ENCODE measurements at regions not wholly inside any gene's neighbourhood (a gene's known extent, or its start where the extent isn't known, plus 50 kb on each side); places are given as distances from the start of the nearest gene placed in this dataset.

DNA sequence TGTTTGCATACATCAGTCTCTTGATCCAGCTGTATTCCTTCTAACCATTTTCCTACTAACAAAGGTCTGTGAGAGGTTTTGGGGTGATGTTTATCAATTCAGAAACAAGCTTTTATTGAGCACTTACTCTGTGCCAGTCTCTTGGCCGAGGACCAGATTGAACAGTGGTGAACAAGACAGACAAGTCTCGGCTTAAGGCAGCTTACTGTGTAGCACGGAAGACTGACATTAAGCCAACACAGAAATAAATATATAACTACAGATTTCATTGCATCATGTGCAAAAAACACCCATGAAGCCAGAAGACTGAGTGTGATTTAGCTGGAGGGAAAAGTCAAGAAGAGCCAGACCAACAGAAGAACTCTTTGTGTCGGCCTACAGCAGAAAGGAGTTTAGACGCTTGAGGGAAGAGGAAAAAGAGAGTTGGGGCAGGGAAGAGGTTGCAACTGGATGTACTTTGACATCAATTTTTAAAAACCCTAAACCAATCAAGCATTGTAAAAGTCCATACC, 549.6 kb upstream of the CITED2 start:
- no peak for DNase-seq (ENCODE audit: low read depth)

DNA sequence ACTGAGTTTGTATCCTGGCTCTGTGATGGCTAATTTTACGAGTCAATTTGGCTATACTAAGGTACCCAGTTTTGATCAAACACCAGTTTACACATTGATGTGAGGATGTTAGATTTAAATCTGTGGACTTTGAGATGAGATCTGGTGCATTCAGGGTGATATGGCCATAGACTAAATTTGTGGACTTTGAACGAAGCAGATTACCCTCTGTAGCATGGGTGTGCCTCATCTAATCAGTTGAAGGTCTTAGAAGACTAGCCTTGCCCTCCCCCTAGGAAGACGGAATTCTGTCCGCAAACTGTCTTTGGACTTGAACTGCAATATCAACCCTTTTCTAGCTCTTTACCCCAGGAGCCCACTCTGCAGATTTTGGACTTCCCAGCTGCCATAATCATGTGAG, 547.8 kb upstream of the CITED2 start:
- DNase-seq (ENCODE audit: low read depth): no peak

DNA sequence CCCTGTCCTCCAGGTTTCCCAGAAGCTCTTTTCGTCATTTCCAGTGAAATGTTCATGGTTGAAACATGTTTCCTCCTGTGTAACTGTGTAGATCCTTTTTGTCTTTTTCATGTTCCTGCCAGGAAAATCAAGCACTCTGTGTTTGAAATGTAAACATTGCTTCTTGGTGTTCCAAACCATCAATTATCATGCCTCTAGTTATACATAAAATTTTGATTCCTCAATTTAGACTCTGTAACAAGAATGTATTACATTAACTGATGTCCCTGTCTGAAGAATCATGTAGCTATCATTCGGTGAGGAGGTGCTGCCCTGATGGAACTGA, 546.3 kb upstream of the CITED2 start:
- no peak for DNase-seq (ENCODE audit: low read depth)

DNA sequence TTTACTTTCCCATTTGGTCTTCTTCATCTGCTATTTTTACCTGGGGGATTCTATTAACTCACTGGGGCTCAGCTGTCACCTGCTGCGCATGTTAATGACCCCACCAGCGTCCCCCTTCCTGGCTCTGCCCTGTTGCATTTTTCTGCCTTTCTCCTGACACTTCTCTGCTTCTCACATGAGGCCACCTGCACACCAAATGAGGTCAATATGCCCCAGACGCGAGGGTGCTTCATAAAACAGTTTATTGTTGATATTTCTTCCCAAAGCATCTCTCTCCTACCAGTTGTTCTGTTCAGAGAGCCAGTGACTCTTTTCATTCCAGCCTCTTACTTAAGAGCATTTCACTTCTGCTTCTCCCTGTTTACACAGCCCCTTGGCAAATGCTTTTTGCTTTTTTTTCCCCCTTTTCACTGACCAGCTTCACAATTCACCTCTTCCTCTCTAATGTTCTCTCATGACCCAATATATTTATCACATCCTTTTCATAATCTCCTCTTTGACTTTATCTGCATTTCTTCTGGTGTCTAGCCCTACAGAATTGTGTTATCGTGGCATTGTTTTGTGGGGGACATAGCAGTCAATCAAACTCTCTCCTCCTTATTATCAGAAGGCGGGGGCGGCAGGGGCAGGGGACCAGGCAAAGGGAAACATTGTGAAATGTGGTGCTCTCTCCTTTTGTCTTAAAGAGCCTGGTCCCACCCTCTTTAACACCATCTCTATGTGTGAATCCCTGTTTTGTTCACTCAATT, 545.8 kb upstream of the CITED2 start:
- DNase-seq (ENCODE audit: low read depth): no peak

DNA sequence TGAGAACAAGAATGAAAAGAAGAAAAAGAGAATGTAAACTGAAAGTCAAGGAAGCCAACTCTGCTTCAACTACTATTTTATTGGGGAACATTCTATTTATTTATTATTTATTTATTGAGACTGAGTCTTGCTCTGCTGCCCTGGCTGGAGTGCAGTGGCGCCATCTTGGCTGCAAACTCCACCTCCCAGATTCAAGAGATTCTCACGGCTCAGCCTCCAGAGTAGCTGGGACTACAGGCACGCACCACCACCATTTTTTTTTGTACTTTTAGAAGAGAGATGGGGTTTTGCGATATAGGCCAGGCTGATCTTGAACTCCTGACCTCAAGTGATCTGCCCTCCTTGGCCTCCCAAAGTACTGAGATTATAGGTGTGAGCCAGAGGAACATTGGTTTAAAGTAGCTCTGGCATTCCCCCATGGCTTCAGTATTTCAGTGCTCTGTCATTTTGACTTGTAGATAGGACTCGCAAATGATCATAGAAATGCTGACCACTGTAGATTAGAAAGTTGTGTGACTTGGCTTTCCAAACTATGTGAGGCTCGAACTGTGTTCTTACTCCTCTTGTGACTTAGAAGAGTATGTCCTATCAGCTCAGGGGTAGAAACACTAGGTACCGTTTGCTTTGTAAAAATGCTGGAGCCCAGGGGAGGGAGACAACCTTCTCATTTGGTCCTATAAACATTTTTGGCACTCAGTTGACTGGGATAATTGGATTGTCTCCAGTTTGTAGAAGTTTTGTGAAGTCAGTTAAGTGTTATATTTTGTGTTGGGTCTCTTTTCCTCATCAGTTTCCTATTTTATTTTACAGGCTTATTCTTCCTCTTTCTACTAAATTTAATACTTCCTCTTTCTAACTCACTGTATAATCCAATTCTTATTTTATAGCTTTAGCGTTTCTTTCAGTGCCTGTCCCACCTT, 544.9 kb upstream of the CITED2 start:
- DNase-seq (ENCODE audit: low read depth): no peak

DNA sequence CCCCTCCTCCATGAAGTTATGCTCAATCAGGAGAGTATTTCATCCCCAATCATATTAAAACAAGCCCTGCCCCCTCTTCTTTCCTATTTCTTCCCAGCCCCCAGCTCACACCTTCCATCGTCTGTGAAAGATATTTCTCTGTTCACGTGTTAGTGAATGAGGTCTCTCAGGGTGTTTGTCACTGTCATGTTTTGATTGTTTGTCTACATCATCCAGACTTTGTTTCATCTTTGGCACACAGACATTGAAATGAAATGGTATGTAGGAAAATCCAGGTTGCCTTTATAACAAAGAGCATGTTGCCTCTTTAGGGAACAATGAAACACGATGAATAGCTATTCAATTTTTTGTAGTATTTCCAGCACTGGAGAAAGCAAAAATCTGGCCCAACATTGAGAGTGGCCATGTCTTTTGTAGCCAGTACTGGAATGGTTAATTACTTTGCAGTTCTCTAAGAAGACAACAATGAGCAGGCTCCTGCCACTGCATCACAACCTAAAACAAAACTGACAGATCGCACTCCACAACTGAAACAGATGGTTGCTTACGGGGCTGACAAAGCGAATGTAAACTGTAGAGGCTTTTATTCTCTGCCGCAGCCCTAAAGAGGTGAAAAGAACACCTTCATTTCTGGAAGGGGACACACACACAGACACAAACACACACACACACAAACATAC, 543.6 kb upstream of the CITED2 start:
- DNase-seq (ENCODE audit: low read depth): no peak

DNA sequence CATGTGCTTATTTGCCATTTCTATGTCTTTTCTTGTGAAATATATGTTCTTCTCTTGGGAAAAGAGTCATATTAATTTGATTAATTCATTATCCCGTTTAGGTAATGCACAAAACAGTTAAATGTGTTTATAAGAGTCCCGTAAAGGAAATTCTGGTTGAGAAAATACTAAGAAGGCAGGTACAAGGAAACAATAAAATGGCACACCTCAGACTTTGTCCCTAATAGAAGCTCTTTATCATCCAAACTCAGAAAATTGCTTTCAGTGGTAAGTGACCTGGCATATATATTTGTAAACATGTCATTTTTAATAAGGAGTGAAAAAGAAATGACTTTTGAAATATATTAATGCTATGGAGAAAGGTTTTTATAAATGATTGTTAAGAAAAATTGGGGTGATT, 540.5 kb upstream of the CITED2 start:
- DNase-seq (ENCODE audit: low read depth): no peak

DNA sequence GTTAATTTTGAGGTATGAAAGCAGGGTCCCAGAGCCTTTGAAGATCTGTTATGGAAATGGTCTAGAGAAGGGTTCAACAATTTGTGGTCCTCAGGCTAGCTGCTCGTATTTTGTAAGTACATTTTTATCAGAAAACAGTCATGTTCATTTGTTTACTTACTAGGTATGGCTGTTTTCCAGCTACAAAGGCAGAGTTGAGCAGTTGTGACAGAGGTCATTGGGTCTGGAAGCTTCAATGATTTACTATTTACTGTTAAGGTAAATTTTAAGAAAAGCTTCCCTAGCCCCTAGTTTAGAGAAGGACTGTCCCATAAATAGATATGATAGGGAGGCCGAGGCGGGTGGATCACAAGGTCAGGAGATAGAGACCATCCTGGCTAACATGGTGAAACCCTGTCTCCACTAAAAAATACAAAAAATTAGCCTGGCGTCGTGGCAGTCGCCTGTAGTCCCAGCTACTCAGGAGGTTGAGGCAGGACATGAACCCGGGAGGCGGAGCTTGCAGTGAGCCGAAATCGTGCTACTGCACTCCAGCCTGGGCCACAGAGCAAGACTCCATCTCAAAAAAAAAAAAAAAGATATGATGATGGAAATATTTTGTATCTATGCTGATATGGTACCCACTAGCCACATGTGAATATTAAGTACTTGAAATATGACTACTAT, 538.4 kb upstream of the CITED2 start:
- DNase-seq (ENCODE audit: low read depth): no peak

DNA sequence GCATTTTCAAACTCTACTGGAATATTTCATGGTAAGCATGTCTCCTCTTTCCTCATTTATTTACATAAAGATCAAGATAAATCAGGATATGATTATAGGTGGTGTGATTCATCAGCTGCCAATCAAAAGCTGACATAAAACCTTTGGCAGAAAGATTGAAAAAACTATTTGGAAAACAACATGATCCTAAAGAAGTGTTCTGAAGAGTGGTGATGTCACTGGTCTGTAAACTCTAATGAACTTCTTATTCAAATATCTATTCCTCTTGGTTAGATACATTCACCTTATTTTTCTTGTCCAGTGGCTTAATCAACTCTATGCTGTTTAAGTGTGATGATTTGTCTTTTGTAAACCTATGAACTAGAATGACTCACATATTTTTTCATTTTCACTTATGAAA, 535.5 kb upstream of the CITED2 start:
- DNase-seq (ENCODE audit: low read depth): no peak

DNA sequence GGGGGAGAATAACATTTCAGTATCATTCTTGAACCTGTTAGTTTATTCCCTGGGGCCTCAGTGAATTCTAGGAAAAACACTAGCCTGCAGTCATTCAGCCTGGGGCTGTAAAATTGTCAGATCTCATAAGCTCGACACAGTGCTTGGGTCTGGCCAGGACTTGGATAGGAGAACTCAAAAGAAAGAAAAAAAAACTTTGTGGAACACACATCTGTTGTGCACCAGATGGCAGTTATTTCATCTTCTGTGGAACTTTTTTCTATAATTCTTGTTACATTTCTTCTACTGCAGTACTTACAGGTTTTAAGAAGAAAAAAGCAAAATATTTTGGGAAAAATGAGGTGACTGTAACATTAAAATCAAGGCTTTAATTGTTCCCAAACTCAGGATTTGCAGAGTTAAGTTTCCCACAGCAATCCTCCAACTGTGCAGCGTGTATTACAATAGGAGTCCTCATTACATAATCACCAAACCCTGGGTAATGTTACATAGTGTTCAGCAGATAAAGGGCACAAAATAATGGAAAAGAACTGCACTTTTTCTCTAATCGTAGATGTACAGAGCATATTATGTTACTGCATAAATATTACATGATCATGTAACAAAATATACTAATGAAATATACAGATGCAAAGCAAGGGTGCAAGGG, 531.1 kb upstream of the CITED2 start:
- DNase-seq (ENCODE audit: low read depth): peak; percentile 53

DNA sequence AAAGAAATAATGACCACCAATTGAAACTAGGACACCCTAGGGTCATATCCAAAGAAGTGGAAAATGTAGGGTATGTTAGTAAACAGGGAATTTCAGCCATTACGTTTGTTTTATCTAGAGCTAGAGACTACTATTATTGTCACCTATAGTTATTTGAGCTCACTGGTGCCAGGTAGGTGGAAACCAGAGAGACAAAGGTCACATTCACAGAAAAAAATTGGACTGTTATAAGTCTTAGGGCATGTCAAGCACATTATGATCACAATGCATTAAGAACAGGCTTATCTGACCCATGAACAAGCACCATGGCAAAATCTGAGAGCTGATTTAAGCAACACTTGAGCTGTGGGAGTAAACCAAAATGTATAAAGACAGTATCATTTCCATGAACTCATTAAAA, 530.1 kb upstream of the CITED2 start:
- no peak for DNase-seq (ENCODE audit: low read depth)

DNA sequence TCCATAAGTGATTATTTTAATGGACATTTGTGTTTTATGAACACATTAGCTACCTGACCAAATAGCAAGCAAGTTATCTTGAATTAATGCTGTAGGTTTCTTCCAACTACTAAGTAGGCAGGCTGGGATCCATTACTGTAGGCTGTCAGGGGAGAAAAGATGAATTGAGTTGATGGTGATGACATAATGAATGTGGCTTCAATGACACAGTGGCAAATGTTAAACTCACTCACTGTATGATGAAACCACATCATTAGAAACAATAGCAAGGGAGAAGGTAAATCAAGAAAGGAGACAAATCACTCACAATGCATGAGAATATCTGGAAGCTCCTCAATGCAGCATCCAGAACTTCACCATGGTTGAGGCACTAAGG, 529.7 kb upstream of the CITED2 start:
- no peak for DNase-seq (ENCODE audit: low read depth)

DNA sequence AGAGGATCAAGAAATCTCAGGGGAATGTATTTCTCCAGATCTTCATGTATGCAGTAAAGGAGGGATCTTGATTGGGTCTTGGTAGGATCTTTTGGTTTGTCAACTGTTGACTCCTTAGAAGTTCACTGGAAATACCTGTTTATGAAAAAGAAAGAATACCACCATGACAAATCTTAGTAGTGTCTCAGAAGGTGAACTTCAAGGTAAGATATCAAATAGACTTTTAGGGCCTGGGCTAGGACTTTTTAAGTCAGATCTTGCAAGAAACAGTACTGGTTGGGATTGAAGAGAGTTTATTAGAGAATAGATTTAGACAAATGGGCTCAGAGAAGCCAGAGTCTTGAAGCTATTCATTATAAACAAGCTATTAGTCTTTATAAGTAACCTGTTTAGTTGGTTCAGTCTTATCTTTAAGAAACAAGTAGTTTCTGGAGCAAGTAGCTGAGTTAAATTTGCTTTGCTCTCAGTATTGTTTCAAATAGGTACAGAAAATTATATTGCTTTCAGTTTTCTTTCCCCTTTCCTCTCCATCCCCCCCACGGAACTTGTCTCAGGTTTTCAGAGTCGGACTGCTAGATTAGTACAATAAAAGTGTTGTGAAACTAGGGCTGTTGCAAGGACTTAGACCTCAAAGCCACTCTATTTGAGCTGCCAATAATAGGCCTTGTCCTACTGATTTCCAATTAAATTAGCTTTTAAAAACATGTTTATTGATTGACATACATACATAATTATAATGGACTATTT, 529.1 kb upstream of the CITED2 start:
- no peak for DNase-seq (ENCODE audit: low read depth)

DNA sequence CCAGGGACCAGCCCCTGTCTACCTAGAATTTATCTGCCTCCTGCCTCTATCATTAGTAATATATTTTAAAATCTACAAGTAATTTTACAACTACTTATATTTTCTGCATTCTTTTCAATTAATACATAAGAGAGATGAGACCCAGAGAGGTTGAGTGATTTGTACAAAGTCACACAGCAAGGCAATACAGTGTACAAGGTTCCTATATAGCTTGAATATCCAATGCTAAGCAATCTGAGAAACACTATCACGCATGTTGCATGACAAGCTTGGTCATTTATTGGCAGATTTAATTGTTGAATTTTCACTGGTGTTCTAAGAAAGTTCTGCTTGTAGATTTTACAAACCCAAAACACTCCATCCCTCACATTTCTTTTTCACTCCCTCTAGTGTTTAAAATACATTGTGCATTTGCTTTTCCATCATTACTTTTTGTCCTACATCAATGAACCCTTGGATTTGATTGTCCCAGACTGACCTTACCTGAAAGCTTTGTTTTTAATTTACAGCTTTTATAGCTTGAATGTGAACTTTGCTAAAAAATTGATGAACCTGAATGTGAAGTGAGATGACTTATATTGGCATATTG, 520.9 kb upstream of the CITED2 start:
- no peak for DNase-seq (ENCODE audit: low read depth)

DNA sequence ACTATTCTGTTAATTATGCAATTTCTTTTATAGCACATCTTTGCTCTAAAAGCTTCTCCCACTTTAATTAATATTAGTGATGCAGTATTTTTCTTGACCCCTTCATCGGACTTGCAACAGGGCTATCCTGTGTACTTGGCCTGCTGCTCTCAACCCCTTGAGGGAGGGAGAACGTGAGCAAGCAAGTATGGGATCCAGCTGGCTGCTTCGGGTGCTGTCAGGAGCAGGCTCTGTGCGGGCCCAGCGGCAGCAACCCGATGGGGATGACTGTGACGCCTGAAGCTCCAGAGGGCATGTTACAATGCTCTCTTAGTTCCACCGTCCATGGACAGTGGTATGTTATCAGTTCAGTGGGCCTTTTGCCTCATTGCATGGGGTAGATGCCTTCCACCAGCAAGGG, 519.8 kb upstream of the CITED2 start:
- no peak for DNase-seq (ENCODE audit: low read depth)

DNA sequence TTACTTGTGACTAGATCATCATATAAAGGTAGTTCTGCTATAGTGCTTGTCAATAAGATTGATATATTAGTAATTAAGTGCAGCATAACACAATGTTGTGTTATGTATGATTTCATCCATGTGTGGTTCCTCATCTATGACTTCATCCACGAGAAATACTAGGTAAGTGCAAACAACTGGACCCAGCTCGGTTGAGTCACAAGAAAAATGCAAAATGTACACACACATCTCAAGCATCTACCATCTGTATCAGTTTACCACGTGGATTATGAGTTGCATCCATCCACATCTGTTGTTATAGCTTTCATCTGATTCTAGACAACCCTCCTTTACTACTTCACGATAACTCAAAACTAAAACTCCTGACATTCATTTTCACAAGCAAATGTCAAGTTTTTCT, 517.0 kb upstream of the CITED2 start:
- peak; percentile 13 for DNase-seq (ENCODE audit: low read depth)

DNA sequence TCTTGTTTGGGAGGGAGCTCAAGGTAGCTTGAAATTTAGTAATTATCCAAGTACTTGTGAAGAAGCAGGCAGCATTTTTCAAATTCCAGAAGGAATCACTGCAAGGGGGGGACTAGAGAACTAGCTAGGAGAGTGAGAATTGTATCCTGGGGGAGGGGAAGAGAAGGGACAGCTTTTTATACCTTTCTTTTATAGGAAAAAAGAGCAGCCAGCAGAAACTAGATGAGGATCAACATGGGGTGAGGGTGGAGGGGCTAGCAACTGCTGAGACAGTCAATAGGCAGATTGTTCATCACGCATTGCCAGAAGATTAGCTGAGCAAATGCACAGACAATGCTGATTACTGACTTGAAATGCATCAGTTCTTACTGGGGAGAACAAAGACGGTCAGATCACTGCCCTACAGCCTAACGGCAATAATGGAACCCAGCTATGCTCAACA, 514.3 kb upstream of the CITED2 start:
- no peak for DNase-seq (ENCODE audit: low read depth)

DNA sequence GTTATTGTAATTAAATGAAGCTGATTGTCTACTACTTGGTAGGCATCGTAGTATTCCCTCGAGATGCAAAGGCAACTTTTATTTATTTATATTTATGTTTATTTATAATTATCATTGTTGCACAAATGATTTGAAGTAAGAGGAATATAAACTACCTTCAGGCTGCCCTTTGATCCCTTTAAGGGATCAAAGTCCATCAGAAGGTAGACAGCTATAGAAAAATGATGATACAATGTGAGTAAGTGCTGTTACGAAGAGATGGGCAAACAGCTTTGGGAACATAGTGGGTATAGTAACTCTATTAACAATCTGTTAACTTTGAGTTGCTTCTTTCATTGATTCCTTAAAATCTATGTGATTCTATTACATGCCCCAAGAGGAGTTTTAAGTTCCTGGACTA, 512.8 kb upstream of the CITED2 start:
- no peak for DNase-seq (ENCODE audit: low read depth)

DNA sequence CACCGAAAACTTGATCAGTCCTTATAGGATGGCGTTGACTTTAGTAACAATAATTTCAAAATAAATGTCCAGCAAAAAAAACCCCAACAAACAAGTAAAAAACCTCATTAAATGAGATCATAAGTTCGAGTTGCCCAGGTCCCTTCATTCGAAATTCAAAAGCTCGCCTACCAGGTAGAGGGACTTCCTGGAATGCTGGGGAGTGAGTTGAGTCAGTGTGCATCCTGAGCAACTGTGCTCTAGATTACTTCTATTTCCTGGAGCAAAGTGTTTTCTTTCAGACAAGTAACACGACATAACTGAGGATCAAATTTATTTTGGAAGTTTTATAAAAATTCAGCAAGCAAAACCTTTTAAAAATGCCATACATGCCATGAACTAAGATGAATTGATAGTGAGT, 511.9 kb upstream of the CITED2 start:
- DNase-seq (ENCODE audit: low read depth): no peak

DNA sequence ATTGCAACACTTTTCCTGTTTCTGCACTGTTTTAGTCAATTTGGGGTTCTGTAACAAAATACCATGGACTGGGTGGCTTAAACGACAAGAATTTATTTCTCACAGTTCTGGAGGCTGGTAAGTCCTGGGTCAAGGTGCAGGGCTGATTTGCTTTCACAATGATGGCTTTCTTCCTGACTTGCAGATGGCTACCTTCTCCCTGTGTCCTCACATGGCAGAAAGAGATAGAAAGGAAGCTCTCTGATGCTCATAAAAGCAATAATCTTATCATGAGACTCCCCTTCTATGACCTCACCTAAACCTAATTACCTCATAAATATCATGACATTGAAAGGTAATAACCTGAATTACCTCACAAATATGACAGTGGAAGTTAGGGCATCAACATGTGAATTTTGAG, 511.5 kb upstream of the CITED2 start:
- no peak for DNase-seq (ENCODE audit: low read depth)

DNA sequence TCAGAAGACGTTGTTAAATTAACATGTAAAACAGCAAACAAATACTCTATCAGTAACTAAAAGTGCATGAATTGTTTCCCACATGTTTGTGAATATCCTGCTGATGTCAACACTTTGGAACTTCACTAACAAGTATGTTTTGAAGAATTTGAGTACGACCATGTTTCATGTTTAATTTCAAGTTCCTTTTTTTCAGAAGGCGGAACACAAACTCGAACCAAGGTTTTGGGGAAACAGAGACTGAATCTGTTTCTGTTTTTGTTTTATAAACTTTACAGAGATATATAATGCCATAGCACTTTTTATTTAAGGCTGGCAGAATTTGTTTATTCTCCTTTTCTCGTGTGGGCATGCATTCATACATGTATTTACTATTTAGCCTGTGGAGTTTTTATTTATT, 509.3 kb upstream of the CITED2 start:
- peak; percentile 33 for DNase-seq (ENCODE audit: low read depth)

Data from fibroblast of gingiva (primary cell).